ENCODE measurements at regions not wholly inside any gene's neighbourhood (a gene's known extent, or its start where the extent isn't known, plus 50 kb on each side); places are given as distances from the start of the nearest gene placed in this dataset.
"Not testable (repeated sequence)": the region's sequence is repeated elsewhere in the genome, so short reads cannot be mapped to it uniquely, and the experiment has no call there.

DNA sequence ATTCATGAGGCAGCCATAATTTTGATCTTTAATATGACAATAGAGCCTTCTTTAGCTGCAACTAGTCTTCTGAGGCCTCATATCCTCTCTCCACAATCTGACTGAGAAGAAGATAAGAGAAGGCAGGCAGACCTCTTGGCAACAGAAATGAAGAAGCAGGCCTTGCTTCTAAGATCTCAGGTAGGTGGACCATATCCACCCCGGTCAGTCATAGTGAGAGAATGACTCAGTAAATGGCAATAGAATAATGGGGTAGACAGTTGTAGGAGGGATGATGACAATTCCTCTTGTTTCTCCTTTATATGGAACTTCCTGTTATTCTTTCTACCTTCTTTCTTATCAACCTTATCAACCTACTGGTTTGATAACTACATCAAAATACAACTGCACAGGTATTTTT is 246.7 kb upstream of the G2E3 start:
- no peak for DNase-seq

DNA sequence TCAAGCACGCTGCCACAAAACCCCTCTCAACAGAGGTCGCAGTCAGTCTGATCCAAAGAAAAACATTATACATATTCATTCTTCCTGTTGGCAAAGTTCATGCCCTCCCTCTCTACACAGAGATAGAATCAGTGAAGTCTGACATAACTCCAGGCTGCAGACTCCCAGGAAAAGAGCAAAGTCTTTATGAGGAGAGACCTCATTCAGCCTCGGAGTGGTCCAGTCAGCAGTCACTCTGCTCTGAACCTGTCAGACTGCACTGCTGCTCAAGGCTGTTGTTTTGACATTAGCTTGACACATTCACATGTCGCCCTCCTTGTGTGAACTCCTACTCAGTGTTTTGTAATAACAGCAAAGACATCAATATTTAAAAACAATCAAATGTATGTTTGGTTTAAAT is 241.2 kb upstream of the G2E3 start:
- DNase-seq, result no peak

DNA sequence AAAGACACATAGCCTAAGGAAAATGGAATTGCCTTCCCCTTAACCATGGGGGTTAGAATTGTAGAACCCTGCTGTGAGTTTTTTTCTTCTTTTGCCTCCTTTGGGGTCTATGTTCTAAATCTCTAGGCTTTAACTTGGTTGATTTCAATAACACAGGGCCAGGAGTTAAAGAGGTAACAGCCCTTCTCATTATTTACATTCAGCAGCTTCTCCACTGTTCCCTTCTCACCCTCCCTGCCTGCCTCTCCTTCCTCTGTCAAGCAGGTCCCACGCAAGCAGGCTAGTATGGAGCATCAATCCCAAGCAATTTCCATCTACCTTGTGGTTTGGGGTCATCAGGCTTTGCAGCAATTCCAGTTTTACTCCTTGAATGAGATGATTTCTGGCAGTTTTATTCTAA is 236.1 kb upstream of the G2E3 start:
- DNase-seq, result no peak

DNA sequence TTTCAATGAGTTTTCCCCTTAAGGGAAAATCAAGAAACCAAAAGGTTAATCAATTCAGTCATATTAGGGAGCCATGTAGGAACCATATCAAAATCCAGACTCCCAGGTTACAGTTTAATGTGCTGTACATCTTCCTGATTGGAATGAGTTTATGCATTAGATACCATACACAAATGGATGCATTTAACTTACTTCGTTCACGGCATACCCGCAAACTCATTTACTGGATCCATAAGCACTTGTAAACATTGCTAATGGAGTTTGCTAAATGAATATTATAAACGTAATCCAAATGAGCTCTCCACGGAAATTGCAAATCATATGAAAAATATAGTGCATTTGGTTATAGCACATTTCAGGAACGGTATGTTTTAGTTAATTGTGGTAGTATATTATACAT is 228.9 kb upstream of the G2E3 start:
- DNase-seq, result no peak

- DNase-seq, result no peak
Measured at GRCh38 chr14:30330445-30330844, 228.5 kb upstream of the G2E3 start.

DNA sequence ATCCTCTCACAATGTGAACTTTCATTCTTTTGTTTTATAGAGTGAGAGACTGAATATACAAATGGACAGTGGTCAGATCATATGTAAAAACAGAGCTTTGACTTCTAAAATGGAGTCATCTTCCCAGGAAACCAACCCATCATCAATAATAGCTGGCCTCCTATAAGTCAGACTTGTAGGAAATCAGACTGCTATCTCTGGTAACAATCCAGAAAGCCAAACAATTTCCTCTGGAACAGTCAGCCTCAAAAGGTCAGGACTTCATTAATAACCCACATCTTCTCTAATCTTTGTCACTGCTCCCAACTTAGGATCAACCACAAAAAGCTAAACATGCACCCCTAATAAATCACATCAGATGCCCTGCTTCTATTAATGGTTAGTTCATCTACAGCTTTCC is 227.9 kb upstream of the G2E3 start:
- DNase-seq, result no peak

DNA sequence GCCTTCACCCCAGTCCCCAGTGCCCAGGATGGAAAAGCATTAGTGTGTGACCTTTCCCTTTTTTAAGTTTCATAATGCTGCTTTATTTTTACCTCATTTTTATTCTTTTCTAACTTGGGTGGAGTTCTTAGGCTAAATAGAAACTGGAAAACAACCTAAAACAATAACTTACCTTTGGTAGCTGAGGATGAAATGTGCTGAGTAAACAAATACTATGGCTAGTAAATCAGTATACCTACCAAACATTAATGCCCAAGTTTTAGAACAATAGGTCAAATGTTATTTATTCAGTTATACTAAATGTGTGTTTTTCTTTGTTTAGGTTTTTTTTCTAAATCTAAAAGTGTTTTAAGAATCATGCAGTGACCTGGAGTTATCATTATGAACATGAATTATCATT is 226.6 kb upstream of the G2E3 start:
- DNase-seq, result no peak

DNA sequence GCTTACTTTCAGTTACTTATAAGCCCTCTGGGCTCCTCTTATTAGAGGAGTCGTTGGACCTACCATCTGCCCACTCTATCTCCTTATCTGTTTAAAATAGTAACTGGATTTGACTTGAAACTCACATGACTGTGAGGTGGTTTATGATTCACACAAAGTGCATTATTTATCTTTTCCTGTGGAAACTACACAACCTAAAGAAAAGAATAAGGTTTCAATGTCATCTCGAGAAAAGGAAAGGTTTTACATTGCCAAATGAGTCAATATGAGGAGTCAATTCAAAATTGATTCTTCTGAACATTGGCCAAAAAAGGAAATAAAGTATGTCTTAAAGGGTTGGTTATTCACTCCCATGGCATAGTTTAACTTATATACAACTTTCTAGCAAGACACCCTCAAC is 225.0 kb upstream of the G2E3 start:
- DNase-seq, result no peak

- no peak for DNase-seq
Measured at GRCh38 chr14:30337456-30337855, 221.5 kb upstream of the G2E3 start.

- no peak for DNase-seq
Measured at GRCh38 chr14:30339311-30339901, 219.6 kb upstream of the G2E3 start.

DNA sequence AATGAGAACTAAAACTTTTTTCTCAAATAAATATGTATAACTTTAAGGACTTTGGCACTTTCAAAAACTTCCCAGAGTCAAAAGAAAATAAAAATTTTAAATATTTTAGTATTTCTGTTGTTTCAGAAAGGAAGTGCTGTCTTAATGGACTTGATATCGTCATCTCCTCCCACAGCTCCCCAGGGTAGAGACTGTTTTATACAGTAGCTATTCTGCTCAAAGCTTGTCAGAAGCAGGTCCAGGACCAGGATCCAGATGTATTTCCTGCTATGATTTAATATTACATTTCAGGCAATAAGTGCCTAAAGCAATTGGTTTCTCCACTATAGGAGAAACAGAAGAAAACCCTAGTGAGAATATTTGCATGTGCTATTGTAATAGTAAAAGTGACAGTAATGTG is 218.5 kb upstream of the G2E3 start:
- no peak for DNase-seq

DNA sequence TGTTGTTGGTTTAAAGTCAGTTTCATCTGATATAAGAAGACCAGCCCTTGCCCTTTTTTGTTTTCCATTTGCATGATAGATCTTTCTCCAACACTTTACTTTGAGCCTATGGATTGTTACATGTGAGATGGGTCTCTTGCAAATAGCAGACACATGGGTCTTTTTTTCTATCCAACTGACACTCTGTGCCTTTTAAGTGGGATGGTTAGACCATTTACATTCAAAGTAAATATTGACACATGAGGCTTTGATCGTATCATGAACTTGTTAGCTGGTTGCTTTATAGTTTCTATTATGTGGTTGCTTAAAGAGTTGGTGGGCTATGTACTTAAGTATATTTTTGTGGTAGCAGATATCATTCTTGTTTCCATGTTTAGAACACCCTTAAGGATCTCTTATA is 213.4 kb upstream of the G2E3 start:
- no peak for DNase-seq

DNA sequence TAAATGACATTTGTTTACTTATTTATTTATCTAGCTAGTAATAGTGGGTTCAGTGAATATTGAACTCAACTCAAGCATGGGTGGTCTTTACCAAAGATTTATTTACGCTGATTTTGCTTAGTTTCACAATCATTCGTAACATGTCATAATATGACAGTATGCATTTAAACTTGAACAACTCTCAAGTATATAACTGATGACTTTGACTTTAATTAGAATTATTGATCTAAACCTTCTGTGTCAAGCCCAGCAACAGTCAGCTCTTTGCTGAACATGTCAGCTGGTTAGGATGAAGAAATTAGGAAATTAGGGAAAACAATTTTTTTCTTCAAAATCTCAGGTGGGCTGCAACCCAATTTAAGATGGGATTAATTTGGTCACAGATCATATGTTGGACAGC is 210.5 kb upstream of the G2E3 start:
- no peak for DNase-seq

GRCh38 chr14:30349520-30349919 is 209.4 kb upstream of the G2E3 start:
- DNase-seq, result no peak

- no peak for DNase-seq
Measured at GRCh38 chr14:30354439-30354838, 204.5 kb upstream of the G2E3 start.

GRCh38 chr14:30355431-30355913 is 203.5 kb upstream of the G2E3 start:
- no peak for DNase-seq

DNA sequence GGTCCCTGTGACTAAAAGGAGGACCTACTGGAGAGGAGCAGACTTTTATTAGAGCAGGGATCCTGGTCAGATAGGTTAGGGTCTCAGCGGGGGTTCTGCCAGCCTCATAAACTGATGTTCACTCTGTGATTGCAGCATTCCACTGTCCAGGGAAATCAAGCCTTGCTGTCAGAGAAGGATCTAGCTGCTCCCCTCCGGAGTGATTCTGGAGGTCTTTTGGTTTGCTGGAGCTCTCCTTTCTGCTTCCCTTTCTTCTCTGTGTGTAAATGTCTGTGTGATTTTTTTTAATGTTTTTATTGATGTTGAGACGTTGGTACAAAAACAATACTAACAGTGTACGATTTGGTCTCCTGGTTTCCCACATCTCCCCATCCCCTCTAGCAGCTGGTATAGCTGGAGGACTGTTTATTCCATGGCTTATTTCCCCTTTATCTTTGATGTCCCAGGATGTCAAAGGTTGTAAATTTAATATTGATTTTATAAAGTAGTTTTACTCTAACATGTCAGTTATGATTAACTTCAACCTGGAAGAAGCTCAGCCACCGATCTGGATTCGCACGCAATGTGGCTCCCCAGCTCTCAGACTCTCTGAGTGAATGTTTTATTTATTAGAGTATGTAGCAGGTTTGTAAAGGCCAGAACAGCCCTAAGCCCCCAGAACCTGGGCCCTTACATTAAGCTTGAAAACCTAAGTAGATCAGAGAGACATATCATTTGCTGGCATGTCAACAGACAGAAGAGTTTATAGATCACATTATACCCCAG is 202.3 kb upstream of the G2E3 start:
- no peak for DNase-seq

DNA sequence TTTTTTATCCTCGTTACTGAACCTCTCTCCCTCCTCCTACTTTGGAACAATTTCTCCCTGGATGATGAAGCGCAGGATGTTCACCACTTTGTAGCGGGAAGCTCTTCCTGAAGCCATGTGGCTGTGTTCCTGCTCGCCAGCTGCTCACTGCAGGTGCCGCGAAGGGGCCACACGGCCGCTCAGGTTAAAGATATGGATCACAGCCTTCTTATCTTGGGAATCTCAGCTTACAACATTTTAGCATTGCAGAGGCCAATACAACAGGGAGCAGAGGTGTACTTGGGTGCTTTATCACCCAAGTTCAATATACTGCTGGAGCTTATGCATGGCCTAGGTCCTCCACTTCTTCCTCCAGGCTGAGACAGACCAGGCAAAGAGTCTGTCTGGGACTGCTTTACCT is 201.2 kb upstream of the G2E3 start:
- DNase-seq, result no peak

DNA sequence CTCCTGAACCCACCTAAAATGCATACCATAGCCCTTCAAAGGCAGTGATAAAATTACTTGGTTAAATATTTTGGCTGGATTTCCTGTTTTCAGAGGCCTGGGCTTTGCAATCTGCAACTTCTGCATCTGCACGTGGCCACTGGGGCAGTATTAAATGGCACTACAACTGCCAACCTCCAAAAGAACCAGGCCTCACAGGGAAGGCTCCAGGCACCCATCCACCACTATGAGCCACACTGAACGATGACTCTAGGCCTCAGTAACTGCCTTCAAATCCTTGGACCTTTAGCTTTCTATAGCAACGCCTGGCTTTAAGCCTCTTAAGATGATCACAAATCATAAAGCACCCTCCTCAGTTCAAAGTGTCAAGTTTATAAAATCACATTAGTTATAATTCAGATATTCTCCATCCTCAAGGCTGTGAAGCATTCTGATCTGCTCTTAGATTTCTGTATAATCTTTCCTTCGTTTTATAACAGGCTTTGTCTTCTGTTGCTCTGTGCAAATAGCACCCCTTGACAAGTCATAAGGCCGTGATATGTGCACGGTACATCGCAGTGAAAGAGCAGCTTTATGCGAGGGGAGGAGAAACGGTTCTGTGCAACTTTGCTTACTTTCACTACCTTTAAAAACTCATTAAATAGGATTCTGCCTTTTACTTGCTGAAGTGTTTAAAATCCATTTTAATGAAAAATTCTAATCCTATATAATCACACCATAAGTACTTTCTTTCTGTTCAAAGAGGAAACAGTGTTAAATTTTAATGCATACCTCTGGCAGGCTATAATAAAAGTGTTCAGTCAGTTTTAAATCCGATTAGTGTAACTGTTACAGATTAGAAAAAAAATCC is 196.4 kb upstream of the G2E3 start:
- DNase-seq, result no peak

DNA sequence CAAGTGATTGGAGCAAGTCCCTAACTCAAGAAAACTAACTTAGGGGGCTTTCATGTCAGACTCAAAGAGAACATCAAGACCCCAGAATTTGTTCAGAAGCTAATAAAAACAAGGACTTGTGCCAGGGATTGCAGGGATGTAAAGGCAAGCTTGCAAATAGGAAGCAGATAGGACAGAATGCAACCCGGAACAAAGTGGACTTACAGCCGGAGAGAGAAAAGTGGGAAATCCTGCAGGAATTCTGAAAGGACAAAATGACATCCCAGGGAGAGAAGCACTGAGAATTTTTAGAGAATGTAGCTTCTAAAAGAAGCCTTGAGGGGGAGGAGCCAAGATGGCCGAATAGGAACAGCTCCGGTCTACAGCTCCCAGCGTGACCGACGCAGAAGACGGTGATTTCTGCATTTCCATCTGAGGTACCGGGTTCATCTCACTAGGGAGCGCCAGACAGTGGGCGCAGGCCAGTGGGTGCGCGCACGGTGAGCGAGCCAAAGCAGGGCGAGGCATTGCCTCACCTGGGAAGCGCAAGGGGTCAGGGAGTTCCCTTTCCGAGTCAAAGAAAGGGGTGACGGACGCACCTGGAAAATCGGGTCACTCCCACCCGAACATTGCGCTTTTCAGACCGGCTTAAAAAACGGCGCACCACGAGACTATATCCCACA is 195.6 kb upstream of the G2E3 start:
- not testable (repeated sequence) for DNase-seq

DNA sequence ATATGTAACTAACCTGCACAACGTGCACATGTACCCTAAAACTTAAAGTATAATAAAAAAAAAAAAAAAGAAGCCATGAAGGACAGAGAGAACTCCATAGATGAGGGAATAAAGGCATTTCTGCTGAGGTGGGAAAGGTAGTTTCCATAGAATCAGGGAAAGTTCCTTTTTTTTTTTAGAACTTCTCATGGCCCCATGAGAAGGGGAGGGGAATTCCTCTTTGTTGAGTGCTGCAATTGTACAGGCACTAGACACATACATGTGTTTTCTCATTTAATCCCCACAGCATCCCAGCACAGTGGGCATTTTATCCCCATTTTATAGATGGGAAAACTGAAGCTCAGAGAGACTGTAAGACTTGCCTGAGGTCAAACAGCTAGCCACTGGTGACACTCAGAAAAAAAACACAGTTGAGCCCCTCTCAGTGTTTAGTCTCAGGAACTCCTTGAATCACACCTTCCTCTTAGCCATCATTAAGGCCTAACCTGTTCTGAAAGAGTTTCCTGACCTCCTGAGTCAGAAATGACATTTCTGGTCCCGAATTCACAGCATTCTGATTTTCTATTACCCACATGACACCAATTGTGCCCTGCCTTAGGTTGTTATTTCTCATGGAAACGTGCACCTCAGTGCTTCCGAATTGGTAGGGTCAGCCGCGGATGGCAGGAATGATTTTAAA is 189.3 kb upstream of the G2E3 start:
- no peak for DNase-seq

GRCh38 chr14:30373053-30373452 is 185.9 kb upstream of the G2E3 start:
- no peak for DNase-seq
